Left ventricle myocardium superior (tissue), 1 donor: ENCODE measurements at regions not wholly inside any gene's neighbourhood (a gene's known extent, or its start where the extent isn't known, plus 50 kb on each side); places are given as distances from the start of the nearest gene placed in this dataset.
A peak's percentile ranks its signal among the peaks of the same experiment; 100 is the strongest.

Source experiments
- ATAC-seq: fragments of 200-7000 bp; cut with Tn5 transposase; one replicate; pipeline ENCODE4 v1.9.1; 2020; ENCODE audit warnings: mild to moderate bottlenecking, moderate library complexity
- DNase-seq: peaks from one replicate; pipeline ENCODE4 v3.0.0-alpha.2; 2020
- intact Hi-C: fragments of 100-400 bp; cut with micrococcal nuclease; formaldehyde crosslinking; loops from one replicate; pipeline ENCODE4 v1.11.0; 2022
- donor health status: DM: no; HTN: yes; CAD: no; lungs with severe emphysema.

DNA sequence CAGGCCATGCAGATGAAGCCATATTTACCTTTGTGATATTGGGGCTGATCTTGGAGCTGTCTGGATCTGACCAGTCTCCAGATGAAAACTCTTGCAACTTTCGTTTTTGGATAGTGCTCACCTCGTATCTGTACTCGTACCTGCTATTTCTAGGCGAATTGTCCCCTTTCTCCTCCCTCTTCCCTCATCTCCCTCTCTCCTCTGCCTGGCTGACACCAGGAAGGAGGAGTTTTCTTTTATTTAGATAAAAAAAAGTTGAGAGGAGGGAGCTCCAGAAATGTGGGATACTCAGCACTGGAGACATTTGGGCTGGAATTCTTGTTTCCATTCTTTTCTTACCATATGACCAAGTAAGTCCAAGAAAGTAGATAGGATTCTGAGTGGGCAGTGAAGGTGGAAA lies 54.6 kb upstream of the ABL1 start:
- no peak for DNase-seq
- peak; percentile 28 for ATAC-seq
- intact Hi-C loops = no loop called here

DNA sequence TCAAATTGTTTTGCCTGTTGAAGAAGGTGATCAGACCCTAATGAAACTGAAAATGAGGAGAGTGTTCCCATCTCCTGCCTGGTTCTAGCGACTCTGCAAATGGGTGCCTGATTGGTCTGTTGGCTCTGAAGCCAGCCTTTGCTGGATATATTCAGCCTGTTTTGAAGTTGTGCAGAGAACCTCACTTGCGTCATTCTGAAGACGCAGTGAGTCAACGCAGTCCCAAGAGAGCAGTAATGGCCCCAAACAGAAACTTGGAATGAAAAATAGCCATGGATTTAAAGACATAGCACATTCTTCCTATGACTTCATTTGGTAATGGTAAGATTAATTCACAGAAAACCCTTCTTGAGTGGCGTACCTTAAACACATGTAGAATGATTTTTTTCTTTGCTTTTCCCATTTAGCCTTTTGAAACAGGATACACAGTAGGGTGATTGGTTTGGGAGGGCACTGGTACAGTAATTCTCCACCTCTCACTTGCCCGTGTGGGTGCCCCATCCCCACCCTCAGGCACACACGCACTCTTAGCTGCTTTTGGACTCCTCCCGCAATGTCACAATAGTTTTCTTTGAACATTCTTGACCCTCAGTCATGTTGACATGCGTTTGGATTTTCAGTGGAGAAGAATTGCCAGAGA lies 54.1 kb upstream of the ABL1 start:
- peak; percentile 88 for ATAC-seq
- intact Hi-C loops = no loop called here
- DNase-seq = peak; percentile 54

DNA sequence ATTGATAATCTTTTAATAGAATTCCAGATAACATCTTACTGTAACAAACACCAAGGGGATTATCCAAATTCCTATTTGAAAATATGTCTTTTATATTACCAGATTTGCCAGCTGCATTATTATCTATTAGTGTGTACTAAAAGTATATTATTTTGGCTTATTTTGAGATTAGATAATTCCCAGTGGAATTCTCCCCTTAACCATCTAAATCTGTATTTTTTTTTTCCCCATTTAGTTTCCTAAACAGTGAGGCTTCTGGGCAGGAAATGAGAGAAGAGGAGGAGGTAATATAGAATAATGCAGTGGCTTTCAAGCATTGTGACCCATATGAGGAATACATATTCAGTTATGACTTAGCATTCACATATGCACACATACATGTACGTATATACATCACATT lies 53.5 kb upstream of the ABL1 start:
- no peak for ATAC-seq
- DNase-seq = no peak
- intact Hi-C loops = no loop called here

DNA sequence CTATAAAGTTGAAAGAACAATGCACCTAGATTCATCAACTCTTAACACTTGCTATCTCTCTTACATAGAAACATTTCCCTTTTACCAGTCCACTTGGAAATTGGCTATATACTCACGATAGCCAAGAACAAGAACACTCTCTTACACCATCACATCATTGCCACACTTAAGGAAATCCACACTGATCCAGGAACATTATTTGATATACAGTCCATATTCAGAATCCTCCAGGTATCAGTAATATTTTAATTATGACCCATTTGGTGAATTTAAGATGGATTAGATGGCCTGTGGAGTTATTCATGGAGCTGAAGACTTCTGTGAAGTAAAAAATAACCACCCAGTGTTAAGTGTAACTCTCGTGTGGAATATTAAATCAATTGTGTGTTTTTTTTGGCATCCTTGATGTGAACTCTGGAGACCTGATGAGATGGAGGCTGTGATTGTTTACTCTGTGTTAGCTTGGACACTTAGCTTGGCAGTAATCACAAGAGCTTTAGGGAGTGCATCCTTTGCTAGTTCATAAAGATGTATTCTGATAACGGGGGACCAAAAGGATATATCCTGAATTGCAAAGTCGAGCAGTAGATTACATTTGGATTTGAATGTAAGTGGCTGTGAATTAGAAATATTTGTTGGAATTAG lies 52.0 kb upstream of the ABL1 start:
- no peak for DNase-seq
- ATAC-seq = peak; percentile 11
- intact Hi-C loops = no loop called here

DNA sequence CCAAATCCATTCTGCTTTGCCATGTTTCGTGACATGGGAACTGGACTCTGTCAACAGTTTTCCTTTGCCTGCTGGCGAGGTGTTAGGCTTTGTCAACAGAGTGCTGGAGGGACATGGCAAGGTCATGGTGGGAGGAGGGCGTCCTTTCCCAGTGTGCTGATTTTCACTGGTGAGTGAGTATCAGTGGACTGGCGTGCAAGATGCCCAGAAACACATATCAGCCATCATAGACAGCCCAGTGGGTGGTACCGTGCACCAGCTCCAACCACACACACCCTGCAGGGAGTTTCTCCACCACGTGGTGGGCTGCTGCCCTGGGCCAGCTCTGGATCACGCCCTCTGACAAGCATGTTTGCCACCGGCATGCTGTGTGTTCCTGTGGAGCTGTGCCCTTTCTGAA lies 50.0 kb upstream of the ABL1 start:
- intact Hi-C loops = no loop called here
- DNase-seq (peak; percentile 29), ATAC-seq (peak; percentile 25)
